ENCODE measurements at regions not wholly inside any gene's neighbourhood (a gene's known extent, or its start where the extent isn't known, plus 50 kb on each side); places are given as distances from the start of the nearest gene placed in this dataset.

DNA sequence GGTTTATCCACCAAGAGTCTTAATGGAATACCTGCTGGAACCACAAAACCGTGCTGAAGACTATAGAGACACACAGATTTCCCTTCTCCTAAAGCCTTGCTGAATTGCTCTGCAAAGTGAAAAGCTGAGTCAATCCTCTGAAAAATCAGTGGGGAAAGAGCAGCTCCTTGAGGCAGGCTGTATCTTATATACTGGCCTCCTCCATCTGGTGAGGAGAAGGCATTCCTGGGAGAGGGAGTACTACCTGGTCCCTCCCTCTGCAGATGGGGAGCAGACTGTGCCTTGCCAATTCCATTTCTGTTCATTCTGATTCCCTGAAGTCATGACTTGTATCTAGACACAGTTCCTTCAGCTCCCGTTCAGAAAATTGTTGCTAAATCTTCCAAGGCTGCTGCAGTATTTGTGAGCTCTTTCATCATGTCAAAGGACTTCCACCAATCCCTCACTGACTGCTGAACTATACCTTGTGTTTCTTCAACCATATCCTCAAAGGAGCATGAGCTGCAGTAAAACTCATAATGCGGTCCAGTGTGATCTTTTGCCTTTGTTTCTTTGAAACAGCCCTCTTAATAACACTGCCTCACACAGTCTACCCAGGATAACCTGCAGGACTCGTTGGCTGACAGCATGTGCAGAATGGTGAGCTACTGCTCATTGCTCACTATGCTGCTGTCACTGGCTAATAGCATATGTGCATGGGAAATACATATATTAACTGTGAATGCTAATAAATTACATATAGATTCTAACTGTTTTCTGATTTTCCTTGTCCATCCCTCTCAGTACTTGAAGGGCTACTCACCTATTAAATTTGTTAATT, 84.5 kb downstream of the FOXD1 start:
- no peak for TF ChIP-seq EZH2phosphoT487 (IDR thresholded peaks at IDR 0.05; ENCODE audit: low read depth, severe bottlenecking, unreplicated experiment)
- TF ChIP-seq, protein P1, sequence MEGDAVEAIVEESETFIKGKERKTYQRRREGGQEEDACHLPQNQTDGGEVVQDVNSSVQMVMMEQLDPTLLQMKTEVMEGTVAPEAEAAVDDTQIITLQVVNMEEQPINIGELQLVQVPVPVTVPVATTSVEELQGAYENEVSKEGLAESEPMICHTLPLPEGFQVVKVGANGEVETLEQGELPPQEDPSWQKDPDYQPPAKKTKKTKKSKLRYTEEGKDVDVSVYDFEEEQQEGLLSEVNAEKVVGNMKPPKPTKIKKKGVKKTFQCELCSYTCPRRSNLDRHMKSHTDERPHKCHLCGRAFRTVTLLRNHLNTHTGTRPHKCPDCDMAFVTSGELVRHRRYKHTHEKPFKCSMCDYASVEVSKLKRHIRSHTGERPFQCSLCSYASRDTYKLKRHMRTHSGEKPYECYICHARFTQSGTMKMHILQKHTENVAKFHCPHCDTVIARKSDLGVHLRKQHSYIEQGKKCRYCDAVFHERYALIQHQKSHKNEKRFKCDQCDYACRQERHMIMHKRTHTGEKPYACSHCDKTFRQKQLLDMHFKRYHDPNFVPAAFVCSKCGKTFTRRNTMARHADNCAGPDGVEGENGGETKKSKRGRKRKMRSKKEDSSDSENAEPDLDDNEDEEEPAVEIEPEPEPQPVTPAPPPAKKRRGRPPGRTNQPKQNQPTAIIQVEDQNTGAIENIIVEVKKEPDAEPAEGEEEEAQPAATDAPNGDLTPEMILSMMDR (IDR thresholded peaks at IDR 0.05; ENCODE audit: poor library complexity), result peak; percentile 4
- no peak for TF ChIP-seq EZH2 (IDR thresholded peaks at IDR 0.05; ENCODE audit: borderline replicate concordance)
